PC-3 (cell line): ENCODE measurements at regions not wholly inside any gene's neighbourhood (a gene's known extent, or its start where the extent isn't known, plus 50 kb on each side); places are given as distances from the start of the nearest gene placed in this dataset.
A peak's percentile ranks its signal among the peaks of the same experiment; 100 is the strongest.

Source experiments
- ATAC-seq: fragments of 200-7000 bp; cut with Tn5 transposase; 2 replicates; pipeline ENCODE4 v1.9.1; 2020; ENCODE audit warnings: mild to moderate bottlenecking, moderate library complexity
- BruUV-seq: library from RNA; stranded (reverse); fragments of 400-500 nt; replicated peaks from 2 replicates; lab custom pipeline; 2021; lab: Mats Ljungman, UMichigan
- CTCF ChIA-PET: fragments of 300-600 bp; sonication (Branson Sonifier 250); formaldehyde crosslinking; loops from one replicate; lab custom pipeline; 2022; ENCODE audit warnings: antibody characterized with exemption; lab: Charles Lee
- POLR2A ChIA-PET: fragments of 300-600 bp; sonication (Branson Sonifier 250); formaldehyde crosslinking; loops from one replicate; lab custom pipeline; 2022; ENCODE audit warnings: antibody characterized with exemption; ENCODE audit not compliant: unreplicated experiment; lab: Charles Lee
- DNase-seq: peaks from one replicate; pipeline ENCODE4 v3.0.0-alpha.2; 2015
- H2AFZ ChIP-seq: fragments of 300-600 bp; sonication (generic); 2 replicates; pipeline ENCODE4 v1.6.0; 2016; ENCODE audit warnings: antibody characterized with exemption, low read length
- H3F3A ChIP-seq: fragments of 300-600 bp; sonication (generic); one replicate; pipeline ENCODE4 v1.6.0; 2017; ENCODE audit warnings: antibody characterized with exemption, low read length, control low read depth, mild to moderate bottlenecking; ENCODE audit not compliant: unreplicated experiment
- H3K27ac ChIP-seq: fragments of 300-600 bp; sonication (generic); 2 replicates; pipeline ENCODE4 v1.5.1; 2016; ENCODE audit warnings: mild to moderate bottlenecking, low read length
- H3K27me3 ChIP-seq: fragments of 300-600 bp; sonication (generic); 2 replicates; pipeline ENCODE4 v1.6.1; 2016; ENCODE audit warnings: low read length, mixed read lengths
- H3K36me3 ChIP-seq: fragments of 300-600 bp; sonication (generic); 2 replicates; pipeline ENCODE4 v1.6.1; 2016; ENCODE audit warnings: low read depth, mixed run types, low read length, mixed read lengths
- H3K4me1 ChIP-seq: fragments of 300-600 bp; sonication (generic); 2 replicates; pipeline ENCODE4 v1.5.1; 2016; ENCODE audit warnings: low read length; ENCODE audit not compliant: insufficient read depth
- H3K4me2 ChIP-seq: fragments of 300-600 bp; sonication (generic); 2 replicates; pipeline ENCODE4 v1.6.0; 2016; ENCODE audit warnings: low read length
- H3K4me3 ChIP-seq: fragments of 300-600 bp; sonication (generic); 2 replicates; pipeline ENCODE4 v1.5.1; 2016; ENCODE audit warnings: mild to moderate bottlenecking, low read length, mixed read lengths
- H3K79me2 ChIP-seq: fragments of 300-600 bp; sonication (generic); 2 replicates; pipeline ENCODE4 v1.6.1; 2017; ENCODE audit warnings: low read length, mixed read lengths
- H3K9ac ChIP-seq: fragments of 300-600 bp; sonication (generic); 2 replicates; pipeline ENCODE4 v1.6.0; 2016; ENCODE audit warnings: mild to moderate bottlenecking, low read length
- H3K9me2 ChIP-seq: fragments of 300-600 bp; sonication (generic); replicated peaks from 2 replicates; pipeline ENCODE4 v1.6.1; 2016; ENCODE audit warnings: mixed run types, low read length, mixed read lengths
- H3K9me3 ChIP-seq: fragments of 300-600 bp; sonication (generic); 2 replicates; pipeline ENCODE4 v1.6.1; 2016; ENCODE audit warnings: low read length, mixed read lengths
- H4K20me1 ChIP-seq: fragments of 300-600 bp; sonication (generic); 2 replicates; pipeline ENCODE4 v1.6.1; 2016; ENCODE audit warnings: low read length, mixed read lengths
- CTCF ChIP-seq: fragments of 300-600 bp; sonication (generic); conservative IDR thresholded peaks from 2 replicates; pipeline ENCODE4 v1.5.1; 2017; ENCODE audit warnings: antibody characterized with exemption, low read depth, mild to moderate bottlenecking, low read length
- EZH2 ChIP-seq: fragments of 300-600 bp; sonication (generic); IDR thresholded peaks from one replicate; pipeline ENCODE4 v1.6.1; 2017; ENCODE audit warnings: antibody characterized with exemption, mild to moderate bottlenecking, low read length; ENCODE audit not compliant: unreplicated experiment
- EZH2phosphoT487 ChIP-seq: fragments of 300-600 bp; sonication (generic); IDR thresholded peaks from 2 replicates; pipeline ENCODE4 v1.6.1; 2018; ENCODE audit warnings: mild to moderate bottlenecking, antibody characterized with exemption, low read length, borderline replicate concordance
- intact Hi-C: fragments of 100-400 bp; cut with micrococcal nuclease; formaldehyde crosslinking; loops from 2 replicates; pipeline ENCODE4 v1.9.0; 2023

GRCh38 chr5:110239786-110240185, 486.7 kb downstream of the TMEM232 start:
- CTCF ChIA-PET, result no interaction called here
- H3K79me2 ChIP-seq, result no peaks in the 10 kb centered on the region
- POLR2A ChIA-PET, result no interaction called here
- ATAC-seq, result no peak
- no peak overlapping the region for H3K27ac ChIP-seq
- H3K4me2 ChIP-seq, result no peak overlapping the region
- no TSS peak for BruUV-seq
- H4K20me1 ChIP-seq, result no peaks in the 10 kb centered on the region
- no peaks in the 10 kb centered on the region for H3F3A ChIP-seq
- H3K4me3 ChIP-seq, result no peak overlapping the region
- no peak overlapping the region for H3K9ac ChIP-seq
- no peaks in the 10 kb centered on the region for H3K9me3 ChIP-seq
- H3K36me3 ChIP-seq, result no peaks in the 10 kb centered on the region
- H3K4me1 ChIP-seq, result no peaks in the 10 kb centered on the region
- 0 out of 2 replicates have a peak, but pooled peaks cover 1% of the 10 kb centered on the region for H3K27me3 ChIP-seq
- TF ChIP-seq CTCF, result no peak
- TF ChIP-seq EZH2, result no peak
- TF ChIP-seq EZH2phosphoT487, result no peak
- no peak for DNase-seq
- peak overlapping the region; percentile 36 for H2AFZ ChIP-seq
- no peaks in the 10 kb centered on the region for H3K9me2 ChIP-seq
- intact Hi-C loops, result no loop called here

GRCh38 chr5:110242950-110243349, 483.5 kb downstream of the TMEM232 start:
- TF ChIP-seq CTCF (no peak), EZH2 (no peak), EZH2phosphoT487 (no peak)

GRCh38 chr5:110248921-110249320, 477.6 kb downstream of the TMEM232 start:
- intact Hi-C loops, result no loop called here
- no TSS peak for BruUV-seq

More at GRCh38 chr5:110242950-110243349, 483.5 kb downstream of the TMEM232 start:
- intact Hi-C loops, result no loop called here
- no peaks in the 10 kb centered on the region for H3F3A ChIP-seq
- H3K4me1 ChIP-seq, result no peaks in the 10 kb centered on the region
- H4K20me1 ChIP-seq, result no peaks in the 10 kb centered on the region
- no peak overlapping the region for H3K4me3 ChIP-seq
- H3K79me2 ChIP-seq, result no peaks in the 10 kb centered on the region
- H3K27me3 ChIP-seq, result 0 out of 2 replicates have a peak, but pooled peaks cover 5% of the 10 kb centered on the region
- ChIA-PET POLR2A (no interaction called here), CTCF (no interaction called here)
- H3K36me3 ChIP-seq, result no peaks in the 10 kb centered on the region
- no peak overlapping the region for H3K4me2 ChIP-seq
- no peak overlapping the region for H3K27ac ChIP-seq
- ATAC-seq (no peak), DNase-seq (no peak)
- H3K9ac ChIP-seq, result no peak overlapping the region
- H3K9me2 ChIP-seq, result no peaks in the 10 kb centered on the region
- no peaks in the 10 kb centered on the region for H3K9me3 ChIP-seq
- no peak overlapping the region for H2AFZ ChIP-seq
- no TSS peak for BruUV-seq

More at GRCh38 chr5:110248921-110249320, 477.6 kb downstream of the TMEM232 start:
- Histone ChIP-seq H4K20me1 (no peaks in the 10 kb centered on the region), H3K9me2 (no peaks in the 10 kb centered on the region), H3K9me3 (no peaks in the 10 kb centered on the region), H3K4me2 (no peak overlapping the region), H3K27me3 (0 out of 2 replicates have a peak, but pooled peaks cover 5% of the 10 kb centered on the region), H3K79me2 (no peaks in the 10 kb centered on the region), H3K36me3 (no peaks in the 10 kb centered on the region), H3K4me3 (no peak overlapping the region), H3F3A (no peaks in the 10 kb centered on the region), H3K9ac (no peak overlapping the region), H3K4me1 (no peaks in the 10 kb centered on the region), H2AFZ (no peak overlapping the region), H3K27ac (no peak overlapping the region)
- no peak for TF ChIP-seq EZH2phosphoT487
- TF ChIP-seq CTCF, result no peak
- TF ChIP-seq EZH2, result no peak
- CTCF ChIA-PET, result no interaction called here
- ATAC-seq, result no peak
- POLR2A ChIA-PET, result no interaction called here
- DNase-seq, result no peak
